ENCODE measurements at regions not wholly inside any gene's neighbourhood (a gene's known extent, or its start where the extent isn't known, plus 50 kb on each side); places are given as distances from the start of the nearest gene placed in this dataset.
"Not testable (repeated sequence)": the region's sequence is repeated elsewhere in the genome, so short reads cannot be mapped to it uniquely, and the experiment has no call there.

- no peak for DNase-seq
Measured at GRCh38 chr2:120539937-120540718, 194.2 kb downstream of the INHBB start.

- DNase-seq: no peak
Measured at GRCh38 chr2:120540719-120541552, 194.7 kb upstream of the GLI2 start.

GRCh38 chr2:120541553-120541932 lies 194.1 kb upstream of the GLI2 start:
- DNase-seq: no peak

DNA sequence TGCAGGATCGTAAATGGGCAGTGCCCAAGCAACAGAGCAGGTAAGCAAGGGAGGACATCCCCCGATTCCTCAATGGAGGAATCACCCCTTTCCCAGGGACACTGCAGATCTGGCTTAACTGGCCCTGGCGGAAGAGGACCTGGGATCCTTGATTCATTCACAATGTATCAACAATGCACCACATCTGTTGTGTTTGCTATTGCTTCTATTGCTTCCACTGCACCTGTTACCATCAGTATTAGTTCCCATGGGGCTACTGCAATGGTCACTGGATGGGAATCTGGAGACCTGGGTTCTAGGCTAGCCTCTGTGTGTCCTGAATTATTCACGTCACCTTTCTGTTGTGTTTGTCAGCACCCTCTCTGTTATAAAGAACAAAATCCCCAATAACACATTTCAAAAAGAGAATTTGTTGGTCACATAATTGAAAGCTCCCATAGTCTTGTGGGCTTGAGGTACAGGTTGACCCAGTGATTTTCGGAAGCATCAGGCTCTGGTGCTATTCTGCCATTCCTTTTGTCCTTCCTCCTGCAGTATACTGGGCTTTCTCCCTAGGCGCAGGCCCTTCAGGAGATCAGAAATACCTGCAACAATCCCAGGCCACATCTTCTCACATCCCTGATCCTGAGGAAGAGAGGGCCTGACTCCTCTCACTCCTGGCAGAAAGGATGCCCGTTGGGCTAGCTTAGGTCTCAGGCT lies 193.5 kb upstream of the GLI2 start:
- no peak for DNase-seq

DNA sequence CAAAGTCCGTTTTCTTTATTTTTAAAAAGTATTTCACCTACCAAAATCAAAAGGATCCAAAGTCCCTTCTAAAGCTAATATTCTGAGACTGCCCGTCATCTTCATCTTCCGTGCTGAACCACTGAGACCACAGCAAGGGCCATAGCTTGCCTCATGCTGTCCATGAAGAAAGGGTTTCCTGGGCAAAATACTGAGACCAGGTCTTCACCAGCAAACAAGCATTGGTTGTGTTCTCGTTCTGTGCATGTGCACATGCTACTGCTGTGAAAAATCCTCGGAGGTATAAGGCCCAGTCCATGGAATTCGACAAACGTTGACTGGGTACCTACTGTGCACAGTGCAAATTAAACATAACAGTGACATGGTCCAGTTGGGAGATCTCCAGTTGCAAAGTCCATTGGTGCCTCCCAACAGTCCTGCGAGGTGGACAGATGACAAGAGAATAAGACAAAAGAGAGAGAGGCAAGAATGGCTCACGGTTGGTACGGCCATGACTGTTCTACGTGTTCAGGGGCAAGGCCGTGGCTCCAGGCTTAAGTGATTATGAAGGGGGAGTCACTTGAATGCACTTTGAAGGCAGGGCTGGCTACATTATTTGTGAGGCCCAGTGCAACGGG lies 192.6 kb upstream of the GLI2 start:
- no peak for DNase-seq

- no peak for DNase-seq
Measured at GRCh38 chr2:120543899-120544298, 191.8 kb upstream of the GLI2 start.

DNA sequence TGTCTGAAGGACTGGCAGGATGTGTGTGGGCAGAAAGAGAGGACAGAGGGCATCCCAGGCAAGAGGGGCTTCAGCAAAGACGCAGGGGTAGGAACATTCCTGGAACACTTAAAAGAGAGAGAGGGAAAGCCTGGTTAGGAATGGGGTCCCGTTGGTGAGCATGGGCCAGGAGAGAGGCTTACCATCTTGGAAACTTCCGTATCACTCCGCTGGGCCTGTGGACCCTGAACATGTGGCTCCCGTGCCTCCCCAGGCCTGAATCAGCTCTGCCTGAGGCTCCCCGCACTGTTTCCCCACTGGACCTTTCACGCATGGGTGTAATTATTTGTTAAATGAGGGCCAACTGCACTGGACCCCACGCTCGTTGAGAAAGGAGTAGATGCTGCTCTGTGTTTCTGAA lies 191.1 kb upstream of the GLI2 start:
- DNase-seq: no peak

DNA sequence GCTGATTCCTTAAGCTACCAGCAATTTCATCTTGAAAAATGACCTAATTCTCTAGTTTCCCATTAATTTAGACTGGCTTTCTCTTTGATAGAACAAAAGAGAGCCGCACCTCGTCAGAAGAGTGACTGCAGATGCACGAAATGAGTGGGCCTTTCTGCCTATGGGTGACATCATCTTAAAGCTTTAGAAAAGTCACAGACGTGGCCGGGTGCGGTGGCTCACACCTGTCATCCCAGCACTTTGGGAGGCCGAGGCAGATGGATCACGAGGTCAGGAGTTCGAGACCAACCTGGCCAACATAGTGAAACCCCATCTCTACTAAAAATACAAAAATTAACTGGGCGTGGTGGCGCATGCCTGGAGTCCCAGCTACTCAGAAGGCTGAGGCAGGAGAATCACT lies 190.7 kb upstream of the GLI2 start:
- not testable (repeated sequence) for DNase-seq

GRCh38 chr2:120545521-120546047 lies 190.1 kb upstream of the GLI2 start:
- DNase-seq: no peak

- no peak for DNase-seq
Measured at GRCh38 chr2:120546048-120546864, 189.4 kb upstream of the GLI2 start.

GRCh38 chr2:120546865-120547390 lies 188.7 kb upstream of the GLI2 start:
- no peak for DNase-seq

GRCh38 chr2:120547662-120548061 lies 188.0 kb upstream of the GLI2 start:
- no peak for DNase-seq

DNA sequence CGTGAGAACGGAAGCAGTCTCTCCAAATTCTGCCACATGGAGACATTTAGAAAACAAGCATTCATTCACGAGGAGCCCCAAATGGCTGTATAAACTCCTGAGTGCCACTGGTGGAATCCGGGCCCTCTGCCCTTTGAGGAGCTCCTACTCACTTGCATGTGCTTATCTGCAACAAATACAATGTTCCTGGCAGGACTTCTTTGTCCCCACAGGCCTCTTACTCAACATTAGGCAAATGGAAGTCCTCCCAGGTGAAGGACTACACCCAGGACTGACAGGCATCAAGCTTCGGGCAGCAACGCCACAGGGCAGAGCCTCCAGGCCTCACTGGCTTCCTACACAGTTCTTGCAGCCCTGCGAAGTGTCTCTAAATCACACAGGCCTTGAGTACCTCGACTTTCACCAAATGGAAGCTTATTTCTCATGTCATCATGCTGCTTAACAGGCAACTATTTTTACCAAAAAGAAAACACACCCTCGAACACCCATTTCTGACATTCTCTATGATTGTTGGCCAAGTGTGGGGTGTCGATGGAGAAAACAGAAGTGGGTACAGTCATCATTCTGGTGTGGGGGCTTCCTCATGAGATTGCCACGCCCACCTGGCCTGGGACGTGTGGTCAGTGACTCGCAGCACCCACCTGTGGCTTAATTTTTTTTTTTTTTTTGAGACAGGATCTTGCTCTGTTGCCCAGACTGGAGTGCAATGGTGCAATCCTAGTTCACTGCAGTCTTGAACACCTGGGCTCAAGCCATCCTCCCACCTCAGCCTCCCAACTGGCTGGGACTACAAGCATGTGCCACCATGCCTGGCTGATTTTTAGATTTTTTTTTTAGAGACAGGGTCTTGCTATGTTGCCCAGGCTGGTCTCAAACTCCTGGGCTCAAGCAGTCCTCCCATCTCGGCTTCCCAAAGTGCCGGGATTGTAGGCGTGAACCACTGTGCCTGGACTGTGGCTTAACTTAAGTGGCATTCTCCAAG lies 186.8 kb upstream of the GLI2 start:
- no peak for DNase-seq

GRCh38 chr2:120549841-120550240 lies 185.8 kb upstream of the GLI2 start:
- no peak for DNase-seq

DNA sequence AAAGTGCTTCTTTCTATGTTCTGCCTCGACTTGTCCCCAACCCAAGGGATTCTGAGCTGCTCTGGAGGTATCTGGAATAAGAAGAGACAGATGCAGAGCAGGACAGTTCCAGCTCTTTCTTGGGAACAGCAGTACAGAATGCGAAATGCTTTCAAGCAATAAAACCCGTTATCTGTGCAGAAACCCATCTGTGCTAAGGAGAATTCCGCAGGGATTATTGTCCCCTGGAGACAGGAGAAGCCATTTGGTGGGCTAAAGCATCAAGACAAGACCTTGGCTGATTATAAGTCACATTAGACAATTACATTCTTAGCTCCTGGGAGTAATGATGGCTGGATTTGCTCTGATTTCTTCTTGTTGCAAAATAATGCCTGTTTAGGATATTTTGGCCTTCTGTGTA lies 185.4 kb upstream of the GLI2 start:
- no peak for DNase-seq

GRCh38 chr2:120550893-120551446 lies 184.7 kb upstream of the GLI2 start:
- no peak for DNase-seq

DNA sequence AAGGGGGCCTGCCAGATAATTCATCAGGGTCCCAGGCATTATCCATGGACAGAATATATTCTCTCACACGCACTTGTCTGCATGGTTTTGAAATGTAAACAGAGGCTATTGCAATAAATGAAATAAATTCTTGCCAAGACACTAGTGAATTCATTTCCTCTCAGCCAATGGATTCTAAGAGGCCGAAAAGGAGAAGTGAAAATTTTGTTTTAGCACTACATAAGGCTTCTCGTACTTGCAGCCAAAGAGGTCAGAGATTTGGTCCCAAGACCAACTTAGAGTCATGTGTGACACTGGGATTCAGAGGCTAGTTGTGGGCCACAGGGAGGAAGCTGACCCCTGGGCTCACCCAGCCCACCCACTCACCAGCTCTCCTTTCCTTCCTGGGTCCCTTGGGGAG lies 184.1 kb upstream of the GLI2 start:
- no peak for DNase-seq

- no peak for DNase-seq
Measured at GRCh38 chr2:120552079-120552478, 183.6 kb upstream of the GLI2 start.

DNA sequence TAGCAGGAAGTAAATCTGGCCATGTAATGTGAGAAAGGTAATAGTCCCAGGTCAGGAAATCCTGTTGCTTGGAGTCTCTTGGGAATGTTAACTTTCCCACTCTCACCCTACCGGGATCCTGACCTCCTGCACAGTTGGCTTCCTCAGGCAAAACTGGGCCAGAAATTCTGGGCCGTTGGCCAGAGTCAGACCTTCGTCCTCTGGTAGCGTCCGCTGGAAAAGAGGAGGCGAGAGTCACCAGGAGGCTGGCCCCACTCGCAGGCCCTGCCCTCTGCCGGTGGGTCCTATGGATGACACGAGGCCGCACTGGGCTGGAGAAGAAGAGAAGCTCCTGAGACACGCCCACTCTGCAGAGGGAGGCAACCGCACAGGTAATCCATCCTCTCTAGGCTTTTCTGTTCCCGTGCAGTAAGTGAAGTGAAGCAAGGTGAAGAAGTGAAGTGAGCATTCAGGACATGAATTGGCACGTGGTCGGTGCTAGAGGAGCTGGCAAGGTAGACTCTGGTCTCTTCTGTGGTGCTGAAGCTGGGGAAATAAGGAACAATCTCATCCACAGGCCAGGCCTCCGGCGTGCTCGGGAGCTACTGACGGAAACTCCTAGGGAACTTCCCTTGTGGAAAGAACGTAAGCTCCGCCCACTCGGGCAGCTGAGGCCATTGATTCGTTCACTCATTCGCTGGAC lies 182.7 kb upstream of the GLI2 start:
- no peak for DNase-seq

- DNase-seq: no peak
Measured at GRCh38 chr2:120554625-120555032, 181.0 kb upstream of the GLI2 start.

Measured in activated CD4-positive, alpha-beta T cell treated with anti-CD3 and anti-CD28 coated beads for 4 hours (primary cell).